AG10803 (cell line): ENCODE measurements at regions not wholly inside any gene's neighbourhood (a gene's known extent, or its start where the extent isn't known, plus 50 kb on each side); places are given as distances from the start of the nearest gene placed in this dataset.

ENCODE experiments used
- DNase-seq: peaks from one replicate; pipeline ENCODE4 v3.0.0; 2010; ENCODE audit warnings: low read depth
- H3K4me3 ChIP-seq: 2 replicates; pipeline ENCODE4 v1.5.1; 2011; ENCODE audit warnings: mild to moderate bottlenecking, low read length, control low read depth
- TF ChIP-seq, protein P1 (sequence below): conservative IDR thresholded peaks from 2 replicates; pipeline ENCODE4 v1.5.1; 2011; ENCODE audit warnings: mild to moderate bottlenecking, low read length, control low read depth, inconsistent platforms

DNA sequence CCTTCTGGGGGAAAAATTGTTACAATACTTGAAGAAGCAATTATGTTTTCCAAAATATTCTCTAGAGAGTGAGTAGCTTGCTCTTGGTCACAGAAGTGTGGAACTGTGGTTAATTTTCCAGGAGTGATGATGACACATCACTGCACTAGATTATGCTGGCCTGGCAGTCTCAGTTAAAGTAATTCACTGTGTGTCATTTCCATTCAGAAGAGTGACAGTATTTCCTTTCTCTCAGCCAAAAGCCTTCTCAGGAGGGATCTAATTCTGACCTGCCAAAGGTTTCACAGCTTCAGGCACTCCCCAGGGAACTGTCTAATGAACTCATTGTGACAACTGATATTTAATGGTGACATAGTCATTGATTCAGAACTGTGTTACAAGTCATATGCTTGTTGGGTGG is 517.5 kb downstream of the TBC1D32 start:
- TF ChIP-seq, protein P1, sequence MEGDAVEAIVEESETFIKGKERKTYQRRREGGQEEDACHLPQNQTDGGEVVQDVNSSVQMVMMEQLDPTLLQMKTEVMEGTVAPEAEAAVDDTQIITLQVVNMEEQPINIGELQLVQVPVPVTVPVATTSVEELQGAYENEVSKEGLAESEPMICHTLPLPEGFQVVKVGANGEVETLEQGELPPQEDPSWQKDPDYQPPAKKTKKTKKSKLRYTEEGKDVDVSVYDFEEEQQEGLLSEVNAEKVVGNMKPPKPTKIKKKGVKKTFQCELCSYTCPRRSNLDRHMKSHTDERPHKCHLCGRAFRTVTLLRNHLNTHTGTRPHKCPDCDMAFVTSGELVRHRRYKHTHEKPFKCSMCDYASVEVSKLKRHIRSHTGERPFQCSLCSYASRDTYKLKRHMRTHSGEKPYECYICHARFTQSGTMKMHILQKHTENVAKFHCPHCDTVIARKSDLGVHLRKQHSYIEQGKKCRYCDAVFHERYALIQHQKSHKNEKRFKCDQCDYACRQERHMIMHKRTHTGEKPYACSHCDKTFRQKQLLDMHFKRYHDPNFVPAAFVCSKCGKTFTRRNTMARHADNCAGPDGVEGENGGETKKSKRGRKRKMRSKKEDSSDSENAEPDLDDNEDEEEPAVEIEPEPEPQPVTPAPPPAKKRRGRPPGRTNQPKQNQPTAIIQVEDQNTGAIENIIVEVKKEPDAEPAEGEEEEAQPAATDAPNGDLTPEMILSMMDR, result no peak
- no peak overlapping the region for H3K4me3 ChIP-seq
- no peak for DNase-seq

DNA sequence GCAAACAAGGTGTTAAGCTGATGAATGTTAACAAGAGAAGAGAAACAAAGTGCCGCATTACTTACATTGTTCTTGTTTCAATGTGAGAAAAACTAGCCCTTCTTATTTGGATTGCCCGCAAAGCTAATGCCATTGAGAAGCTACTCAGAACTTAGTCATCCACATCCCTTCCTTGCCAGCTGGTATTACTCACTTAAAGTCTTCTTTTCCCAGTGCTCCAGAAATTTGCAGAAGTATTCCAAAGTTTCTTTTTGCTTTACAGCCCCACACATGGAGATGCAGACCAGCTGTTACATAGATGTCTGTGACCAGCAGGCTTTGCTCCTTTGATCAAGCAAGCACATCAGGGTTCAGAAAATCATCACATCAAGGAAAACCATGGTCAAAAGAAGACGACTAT is 529.0 kb downstream of the TBC1D32 start:
- TF ChIP-seq, protein P1, result no peak
- H3K4me3 ChIP-seq, result no peak overlapping the region
- DNase-seq, result no peak

DNA sequence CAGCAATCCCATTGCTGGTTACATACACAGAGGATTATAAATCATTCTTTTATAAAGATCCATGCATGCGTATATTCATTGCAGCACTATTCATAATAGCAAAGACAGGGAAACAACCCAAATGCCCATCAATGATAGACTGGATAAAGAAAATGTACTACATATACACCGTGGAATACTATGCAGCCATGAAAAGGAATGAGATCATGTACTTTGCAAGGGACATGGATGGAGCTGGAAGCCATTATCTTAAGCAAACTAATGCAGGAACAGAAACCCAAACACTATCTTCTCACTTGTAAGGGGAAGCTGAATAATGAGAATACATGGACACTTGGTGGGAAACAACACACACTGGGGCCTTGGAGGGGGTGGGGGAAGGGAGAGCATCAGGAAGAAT is 529.7 kb downstream of the TBC1D32 start:
- TF ChIP-seq, protein P1, result no peak
- DNase-seq, result no peak
- no peak overlapping the region for H3K4me3 ChIP-seq

DNA sequence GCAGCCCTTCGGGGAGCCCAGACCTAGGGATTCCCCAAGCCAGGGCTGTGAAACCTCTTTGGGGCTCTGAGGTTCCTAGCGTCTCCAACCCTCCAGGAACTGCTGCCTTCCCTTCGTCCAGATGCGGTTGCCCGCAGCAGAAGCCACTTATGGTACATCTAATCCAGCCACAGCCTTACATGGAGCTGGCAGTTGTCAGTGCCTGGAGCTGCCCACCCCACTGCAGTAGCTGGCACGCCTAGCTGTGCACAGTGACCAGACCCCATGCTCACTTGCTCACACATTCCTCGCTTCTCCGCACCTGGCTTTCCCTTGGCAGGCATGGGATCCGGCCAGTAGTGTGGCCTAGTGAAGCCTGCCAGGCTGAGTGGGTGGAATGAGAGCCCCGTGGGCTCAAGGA is 547.6 kb downstream of the TBC1D32 start:
- TF ChIP-seq, protein P1, result no peak
- no peak overlapping the region for H3K4me3 ChIP-seq
- DNase-seq, result no peak

DNA sequence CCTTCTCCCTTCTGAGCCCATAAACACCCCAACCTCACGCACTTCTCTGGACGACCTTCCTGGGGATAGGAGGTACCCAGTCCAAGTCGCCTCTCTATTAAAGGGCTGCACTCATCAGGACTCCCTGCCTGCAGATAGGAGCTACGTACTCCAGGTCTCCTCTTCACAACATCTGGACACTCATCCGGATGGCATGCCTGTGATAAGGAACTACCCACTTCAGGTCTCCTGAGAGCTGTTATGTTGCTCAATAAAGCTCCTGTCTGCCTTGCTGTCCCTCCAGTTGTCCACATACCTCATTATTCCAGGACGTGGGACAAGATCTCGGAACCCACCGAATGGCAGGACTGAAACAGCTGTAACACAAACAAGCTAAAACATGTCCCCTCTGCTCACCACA is 548.0 kb downstream of the TBC1D32 start:
- DNase-seq, result no peak
- no peak overlapping the region for H3K4me3 ChIP-seq
- TF ChIP-seq, protein P1, result no peak

DNA sequence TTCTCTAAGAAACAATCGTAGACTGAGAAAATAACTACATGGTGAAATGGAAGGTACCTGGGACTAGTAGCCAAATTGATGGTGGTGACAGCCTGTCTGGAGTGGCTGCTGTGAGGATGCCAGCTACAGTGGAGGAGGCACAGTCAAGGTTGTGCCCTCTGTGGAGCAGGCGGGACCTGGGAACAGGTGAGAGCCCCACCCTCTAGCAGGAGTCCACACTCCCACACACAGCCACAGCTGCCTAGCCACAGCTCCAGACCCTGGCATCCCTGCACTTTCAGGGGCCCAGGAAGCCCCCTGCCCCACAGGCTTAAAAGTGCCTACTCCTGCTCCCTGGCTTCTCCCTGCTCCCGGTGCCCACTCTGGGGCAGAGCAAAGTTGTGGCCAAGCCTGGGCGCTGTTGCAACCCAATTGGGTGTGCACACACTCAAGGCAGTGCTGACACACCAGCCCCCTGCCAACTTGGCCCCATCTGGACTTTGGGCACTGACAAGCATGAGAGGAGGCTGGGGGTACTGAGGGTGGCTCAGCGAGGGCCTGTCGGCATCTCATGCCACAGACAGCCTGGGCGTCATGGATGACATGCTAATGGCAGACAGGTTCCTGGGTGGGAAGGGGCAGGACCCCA is 548.7 kb downstream of the TBC1D32 start:
- TF ChIP-seq, protein P1, result no peak
- no peak for DNase-seq
- H3K4me3 ChIP-seq, result no peak overlapping the region

DNA sequence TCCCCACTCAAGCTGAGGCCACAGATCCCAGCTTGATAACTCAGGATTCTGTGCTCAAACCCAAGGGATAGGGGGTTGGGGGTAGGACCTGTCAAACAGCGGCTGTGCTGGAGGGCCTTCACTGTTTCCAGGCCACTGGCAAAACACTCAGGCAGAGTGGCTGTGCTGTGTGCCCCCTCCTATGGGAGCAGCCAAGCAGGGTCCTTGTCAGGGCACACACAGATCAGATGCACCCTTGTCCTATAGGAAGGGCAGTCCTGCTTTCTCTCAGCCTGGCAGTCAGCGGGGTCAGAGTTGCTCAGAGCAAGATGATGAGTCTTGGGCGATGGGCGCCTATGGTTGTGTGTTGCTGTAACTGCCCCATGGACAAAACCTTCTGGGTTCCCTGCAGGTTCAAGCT is 554.8 kb downstream of the TBC1D32 start:
- DNase-seq, result no peak
- TF ChIP-seq, protein P1, result no peak
- no peak overlapping the region for H3K4me3 ChIP-seq
